GM21737 (cell line): ENCODE measurements at regions not wholly inside any gene's neighbourhood (a gene's known extent, or its start where the extent isn't known, plus 50 kb on each side); places are given as distances from the start of the nearest gene placed in this dataset.
"Not testable (repeated sequence)": the region's sequence is repeated elsewhere in the genome, so short reads cannot be mapped to it uniquely, and the experiment has no call there.

Experiments
- ATAC-seq: cut with Tn5 transposase; IDR thresholded peaks from one replicate; pipeline ENCODE4 v1.9.1; 2021; ENCODE audit warnings: mild to moderate bottlenecking, moderate library complexity; ENCODE audit not compliant: unreplicated experiment

DNA sequence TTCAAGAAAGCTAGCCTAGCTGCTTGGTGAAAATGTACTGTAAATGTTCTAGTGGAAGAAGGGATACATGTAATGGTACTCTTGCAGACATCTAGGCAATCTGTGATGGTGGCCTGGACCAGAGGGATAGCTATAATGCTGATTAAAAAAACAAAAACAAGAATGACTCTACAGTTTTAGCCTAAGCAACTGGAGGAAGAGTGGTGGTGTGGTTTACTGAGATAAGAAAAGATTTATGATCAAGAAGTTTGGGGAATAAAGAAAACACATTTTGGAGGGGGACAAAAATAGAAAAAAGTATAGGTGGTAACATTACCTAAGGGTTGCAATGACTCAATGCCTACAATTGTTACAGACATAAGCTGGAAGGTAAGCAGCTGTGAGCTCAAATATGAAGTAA, 1080.7 kb upstream of the CELF4 start:
- ATAC-seq, result no peak

GRCh38 chr18:38644875-38645641, 1079.5 kb upstream of the CELF4 start:
- ATAC-seq, result no peak

- ATAC-seq, result no peak
Measured at GRCh38 chr18:38642711-38643110, 1077.1 kb upstream of the CELF4 start.

DNA sequence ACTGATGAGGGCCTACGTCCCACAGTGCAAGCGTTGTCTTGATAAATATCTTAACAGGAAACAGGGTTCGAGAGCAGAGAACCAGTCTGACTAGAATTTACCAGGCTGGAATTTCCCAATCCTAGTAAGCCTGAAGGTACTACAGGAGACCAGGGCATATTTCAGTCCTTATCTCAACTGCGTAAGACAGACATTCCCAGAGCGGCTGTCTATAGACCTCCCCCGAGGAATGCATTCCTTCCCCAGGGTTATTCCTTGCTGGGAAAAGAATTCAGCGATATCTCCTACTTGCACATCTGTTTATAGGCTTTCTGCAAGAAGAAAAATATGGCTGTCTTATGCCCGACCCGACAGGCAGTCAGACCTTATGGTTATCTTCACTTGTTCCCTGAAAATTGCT, 1074.1 kb upstream of the CELF4 start:
- ATAC-seq, result not testable (repeated sequence)

- no peak for ATAC-seq
Measured at GRCh38 chr18:38635709-38636430, 1070.3 kb upstream of the CELF4 start.

GRCh38 chr18:38634117-38634516, 1068.5 kb upstream of the CELF4 start:
- ATAC-seq, result no peak

DNA sequence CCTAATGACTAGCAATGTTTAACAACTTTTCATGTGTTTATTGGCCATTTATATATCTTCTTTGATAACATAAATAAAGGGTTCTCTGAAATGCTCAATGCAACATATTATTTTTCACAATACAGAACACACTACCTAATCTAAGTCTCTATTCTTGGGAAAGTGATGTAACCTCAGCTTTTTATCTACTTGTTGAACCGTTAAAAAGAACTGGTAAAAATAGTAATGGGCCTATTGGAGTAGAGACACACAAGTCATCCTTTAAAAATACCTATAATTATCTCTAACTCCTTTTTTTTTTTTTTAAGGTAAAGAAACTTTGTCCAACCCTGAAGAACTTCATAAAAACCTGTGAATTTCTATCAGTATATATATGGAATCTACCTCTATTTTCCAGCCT, 1067.7 kb upstream of the CELF4 start:
- no peak for ATAC-seq

DNA sequence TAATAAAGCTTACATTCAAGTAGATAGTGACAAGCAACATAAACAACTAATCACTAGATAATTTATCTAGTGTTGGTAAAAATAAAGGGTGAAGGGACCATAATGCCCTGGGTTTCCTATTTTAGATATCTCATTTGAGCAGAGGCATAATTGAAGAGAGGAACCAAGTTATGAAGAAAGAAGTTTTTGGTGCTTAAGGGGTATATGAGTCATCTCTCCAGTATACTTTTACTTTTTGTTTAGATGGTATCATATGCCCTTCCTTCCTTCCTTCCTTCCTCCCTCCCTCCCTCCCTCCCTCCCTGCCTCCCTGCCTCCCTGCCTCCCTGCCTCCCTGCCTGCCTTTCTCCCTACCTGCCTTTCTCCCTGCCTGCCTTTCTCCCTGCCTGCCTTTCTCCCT, 1053.5 kb upstream of the CELF4 start:
- ATAC-seq, result no peak

- ATAC-seq, result no peak
Measured at GRCh38 chr18:38616306-38616705, 1050.7 kb upstream of the CELF4 start.

GRCh38 chr18:38612904-38613303, 1047.3 kb upstream of the CELF4 start:
- no peak for ATAC-seq

DNA sequence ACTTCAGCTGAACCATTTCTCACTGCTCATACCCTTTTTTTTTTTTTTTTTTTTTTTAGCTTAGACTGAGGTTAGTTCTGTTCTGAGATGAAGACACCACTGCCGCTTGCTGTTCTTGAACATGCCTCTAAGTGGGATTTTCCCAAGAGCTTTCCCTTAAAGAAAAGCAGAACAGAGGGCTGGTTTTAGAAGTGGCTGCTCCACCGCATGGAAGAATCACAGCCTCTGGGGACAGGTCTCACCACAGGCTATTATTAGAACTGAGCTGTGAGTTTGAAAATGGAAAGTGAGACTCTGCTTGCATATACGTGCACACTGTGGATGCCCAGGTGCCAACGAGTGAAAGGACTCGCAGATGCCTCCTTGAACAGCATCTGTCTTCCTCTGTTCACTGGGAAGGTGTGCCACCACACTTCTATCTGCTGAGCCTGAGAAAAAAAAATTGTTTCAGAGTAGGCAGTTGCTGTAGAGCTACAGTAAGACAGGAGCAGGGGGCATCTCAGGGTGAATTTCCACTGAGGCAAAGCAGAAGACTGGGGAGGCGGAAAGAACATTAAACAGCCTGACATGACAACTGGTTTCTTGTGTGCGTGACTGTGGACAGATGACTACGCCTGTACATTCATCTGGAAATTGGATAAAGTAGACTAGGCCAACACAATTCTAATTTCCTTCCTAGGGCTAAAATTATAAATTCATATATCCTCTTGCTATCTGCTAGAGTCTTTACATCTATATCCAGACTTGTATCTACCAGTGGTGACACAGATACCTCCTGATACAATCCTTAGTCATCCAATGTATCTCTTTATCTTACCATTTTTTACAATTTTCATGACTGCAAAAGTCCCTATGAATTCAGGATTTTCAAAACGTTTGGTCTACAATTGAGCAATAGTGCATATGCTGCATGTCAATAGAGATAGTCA, 1045.7 kb upstream of the CELF4 start:
- peak; percentile 90 for ATAC-seq

- no peak for ATAC-seq
Measured at GRCh38 chr18:38606841-38607240, 1041.2 kb upstream of the CELF4 start.

DNA sequence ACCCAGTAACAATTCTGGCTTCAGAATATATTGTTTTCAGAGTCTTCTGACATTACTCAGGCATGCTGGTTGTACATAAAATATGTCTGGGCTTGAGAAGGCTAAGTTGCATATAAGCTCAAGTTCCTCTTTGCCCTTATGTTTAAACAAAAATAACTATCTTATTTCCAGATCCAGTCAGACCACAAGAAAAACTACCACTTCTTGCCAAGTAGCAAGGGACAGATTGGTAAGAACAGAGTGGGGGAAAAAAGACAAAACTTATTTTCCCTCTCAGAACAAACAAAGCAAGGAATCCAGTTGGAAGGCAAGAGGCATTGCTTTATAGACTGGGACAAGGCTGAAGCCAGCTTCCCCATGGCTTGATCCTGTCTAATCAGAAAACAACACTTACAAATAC, 1036.7 kb upstream of the CELF4 start:
- ATAC-seq, result no peak

GRCh38 chr18:38587571-38587970, 1022.0 kb upstream of the CELF4 start:
- ATAC-seq, result no peak

DNA sequence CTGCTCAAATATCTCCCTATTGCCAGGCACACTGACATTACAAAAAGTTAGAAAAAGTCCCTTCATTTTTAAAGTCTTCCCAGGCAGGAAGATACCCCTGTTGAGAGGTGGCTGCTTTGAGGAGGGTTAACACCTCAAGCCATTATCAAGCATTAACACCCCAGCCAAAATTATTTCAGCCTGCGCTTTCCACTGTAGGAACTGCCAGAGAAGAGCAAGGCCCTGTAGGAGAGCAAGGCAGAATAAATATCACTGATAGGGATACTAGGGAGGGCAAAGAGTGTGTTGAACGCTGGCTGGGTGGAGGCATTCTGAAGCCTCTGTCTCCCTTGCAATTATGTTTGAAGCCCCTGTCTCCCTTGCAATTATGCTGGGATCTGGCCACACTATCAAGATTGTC, 1020.7 kb upstream of the CELF4 start:
- ATAC-seq, result no peak

- no peak for ATAC-seq
Measured at GRCh38 chr18:38579764-38580163, 1014.2 kb upstream of the CELF4 start.

- ATAC-seq, result no peak
Measured at GRCh38 chr18:38576916-38577315, 1011.3 kb upstream of the CELF4 start.

- no peak for ATAC-seq
Measured at GRCh38 chr18:38576349-38576748, 1010.8 kb upstream of the CELF4 start.

DNA sequence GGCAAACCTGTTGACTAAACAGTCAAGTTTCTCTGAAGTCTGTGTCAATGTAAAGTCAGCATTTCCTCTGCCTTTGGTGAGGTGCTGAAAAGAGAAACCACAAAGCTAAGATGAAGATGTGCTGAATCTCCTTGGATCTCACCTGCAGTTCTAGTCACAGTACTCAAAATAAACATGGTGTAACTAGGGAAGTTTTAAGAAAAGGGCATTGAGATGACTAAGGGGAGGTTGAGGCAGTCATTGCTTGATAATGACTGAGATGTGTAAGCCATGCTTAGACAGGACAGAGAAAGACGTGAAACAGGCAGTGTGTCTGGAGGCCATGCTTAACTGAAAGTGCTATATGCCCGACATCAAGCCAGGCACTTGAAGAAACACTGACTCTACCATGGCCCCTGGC, 1010.0 kb upstream of the CELF4 start:
- no peak for ATAC-seq

DNA sequence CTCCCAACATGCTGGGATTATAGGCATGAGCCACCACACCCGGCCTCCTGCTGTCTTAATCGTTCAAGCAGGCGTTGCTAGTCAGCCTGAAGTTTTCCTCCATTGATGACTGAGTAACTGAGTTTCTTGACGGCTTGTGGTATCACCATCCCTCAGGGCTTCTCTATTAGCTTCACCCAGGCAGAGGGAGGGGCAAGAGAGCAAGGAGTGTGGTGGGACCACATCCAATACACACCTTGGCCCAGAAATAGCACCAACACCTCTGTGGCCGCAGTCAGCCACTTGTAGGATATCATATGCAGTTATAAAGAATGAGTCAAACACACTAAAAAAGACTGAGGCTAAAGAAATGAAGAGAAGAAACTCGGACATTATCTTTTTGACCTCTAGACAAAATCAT, 1009.4 kb upstream of the CELF4 start:
- no peak for ATAC-seq

- no peak for ATAC-seq
Measured at GRCh38 chr18:38572554-38573111, 1007.0 kb upstream of the CELF4 start.
